ENCODE measurements at regions not wholly inside any gene's neighbourhood (a gene's known extent, or its start where the extent isn't known, plus 50 kb on each side); places are given as distances from the start of the nearest gene placed in this dataset.
A peak's percentile ranks its signal among the peaks of the same experiment; 100 is the strongest.

- TF ChIP-seq ZNF600 (tag by site-specific recombination; IDR thresholded peaks at IDR 0.05) (no peak), ZNF391 (tag by site-specific recombination; IDR thresholded peaks at IDR 0.05; ENCODE audit: borderline replicate concordance, low read depth) (no peak), ZNF549 (tag by site-specific recombination; IDR thresholded peaks at IDR 0.05) (no peak), ZNF404 (tag by site-specific recombination; IDR thresholded peaks at IDR 0.05) (no peak), ZNF280C (tag by site-specific recombination; IDR thresholded peaks at IDR 0.05) (no peak), ZSCAN5A (tag by site-specific recombination; IDR thresholded peaks at IDR 0.05) (no peak), ZNF169 (tag by site-specific recombination; IDR thresholded peaks at IDR 0.05) (no peak), ZNF202 (tag by site-specific recombination; IDR thresholded peaks at IDR 0.05; ENCODE audit: borderline replicate concordance) (no peak), ZNF610 (tag by site-specific recombination; IDR thresholded peaks at IDR 0.05; ENCODE audit: borderline replicate concordance) (peak; percentile 21; the same call in 1 of the 2 replicates), MEIS1 (CRISPR knock-in tag; IDR thresholded peaks at IDR 0.05; ENCODE audit: borderline replicate concordance) (peak; percentile 75; the same call in 1 of the 2 replicates), AEBP2 (tag by site-specific recombination; IDR thresholded peaks at IDR 0.05; ENCODE audit: borderline replicate concordance) (no peak), ZNF433 (tag by site-specific recombination; IDR thresholded peaks at IDR 0.05; ENCODE audit: low read depth) (no peak), PRDM2 (tag by site-specific recombination; IDR thresholded peaks at IDR 0.05; ENCODE audit: borderline replicate concordance) (no peak), ZNF155 (tag by site-specific recombination; IDR thresholded peaks at IDR 0.05) (no peak), ZNF48 (tag by site-specific recombination; IDR thresholded peaks at IDR 0.05) (no peak), ZNF544 (tag by site-specific recombination; IDR thresholded peaks at IDR 0.05) (no peak), ZNF311 (tag by site-specific recombination; IDR thresholded peaks at IDR 0.05; ENCODE audit: borderline replicate concordance) (no peak), ZBTB49 (tag by site-specific recombination; IDR thresholded peaks at IDR 0.05; ENCODE audit: low read depth) (no peak), HOXD13 (CRISPR knock-in tag; IDR thresholded peaks at IDR 0.05; ENCODE audit: borderline replicate concordance) (peak; percentile 96), ZNF132 (tag by site-specific recombination; IDR thresholded peaks at IDR 0.05; ENCODE audit: borderline replicate concordance) (no peak), ZFHX2 (tag by site-specific recombination; conservative IDR thresholded peaks at IDR 0.05) (no peak; the same call in 1 of the 2 replicates)
- TF ChIP-seq, protein P1, sequence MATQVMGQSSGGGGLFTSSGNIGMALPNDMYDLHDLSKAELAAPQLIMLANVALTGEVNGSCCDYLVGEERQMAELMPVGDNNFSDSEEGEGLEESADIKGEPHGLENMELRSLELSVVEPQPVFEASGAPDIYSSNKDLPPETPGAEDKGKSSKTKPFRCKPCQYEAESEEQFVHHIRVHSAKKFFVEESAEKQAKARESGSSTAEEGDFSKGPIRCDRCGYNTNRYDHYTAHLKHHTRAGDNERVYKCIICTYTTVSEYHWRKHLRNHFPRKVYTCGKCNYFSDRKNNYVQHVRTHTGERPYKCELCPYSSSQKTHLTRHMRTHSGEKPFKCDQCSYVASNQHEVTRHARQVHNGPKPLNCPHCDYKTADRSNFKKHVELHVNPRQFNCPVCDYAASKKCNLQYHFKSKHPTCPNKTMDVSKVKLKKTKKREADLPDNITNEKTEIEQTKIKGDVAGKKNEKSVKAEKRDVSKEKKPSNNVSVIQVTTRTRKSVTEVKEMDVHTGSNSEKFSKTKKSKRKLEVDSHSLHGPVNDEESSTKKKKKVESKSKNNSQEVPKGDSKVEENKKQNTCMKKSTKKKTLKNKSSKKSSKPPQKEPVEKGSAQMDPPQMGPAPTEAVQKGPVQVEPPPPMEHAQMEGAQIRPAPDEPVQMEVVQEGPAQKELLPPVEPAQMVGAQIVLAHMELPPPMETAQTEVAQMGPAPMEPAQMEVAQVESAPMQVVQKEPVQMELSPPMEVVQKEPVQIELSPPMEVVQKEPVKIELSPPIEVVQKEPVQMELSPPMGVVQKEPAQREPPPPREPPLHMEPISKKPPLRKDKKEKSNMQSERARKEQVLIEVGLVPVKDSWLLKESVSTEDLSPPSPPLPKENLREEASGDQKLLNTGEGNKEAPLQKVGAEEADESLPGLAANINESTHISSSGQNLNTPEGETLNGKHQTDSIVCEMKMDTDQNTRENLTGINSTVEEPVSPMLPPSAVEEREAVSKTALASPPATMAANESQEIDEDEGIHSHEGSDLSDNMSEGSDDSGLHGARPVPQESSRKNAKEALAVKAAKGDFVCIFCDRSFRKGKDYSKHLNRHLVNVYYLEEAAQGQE (tag by site-specific recombination; IDR thresholded peaks at IDR 0.05): no peak
Measured at GRCh38 chr12:43169115-43169681, 382.8 kb downstream of the ADAMTS20 start (continued).
